GM19455 (cell line): ENCODE measurements at regions not wholly inside any gene's neighbourhood (a gene's known extent, or its start where the extent isn't known, plus 50 kb on each side); places are given as distances from the start of the nearest gene placed in this dataset.

Experiments
- ATAC-seq: cut with Tn5 transposase; IDR thresholded peaks from one replicate; pipeline ENCODE4 v1.9.1; 2021; ENCODE audit not compliant: unreplicated experiment

DNA sequence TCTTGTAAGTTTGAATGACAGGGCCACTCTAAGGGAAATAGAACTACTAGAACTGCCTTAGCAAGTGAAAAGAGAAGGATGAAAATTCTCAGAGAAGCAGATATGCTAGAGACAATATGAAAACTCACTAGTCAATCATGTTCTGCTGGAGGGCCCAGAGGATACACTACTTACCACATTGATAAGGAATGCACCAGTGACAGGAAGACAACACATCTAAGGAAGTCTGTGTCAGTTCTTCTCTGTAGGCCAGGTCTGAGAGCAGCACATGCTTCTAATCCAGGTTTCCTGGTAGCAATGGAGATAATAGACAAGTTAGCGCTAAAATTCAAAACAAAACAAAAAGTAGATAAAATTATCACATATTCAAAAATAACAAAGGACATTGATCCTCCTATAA, 235.2 kb upstream of the AKR1E2 start:
- ATAC-seq: no peak

DNA sequence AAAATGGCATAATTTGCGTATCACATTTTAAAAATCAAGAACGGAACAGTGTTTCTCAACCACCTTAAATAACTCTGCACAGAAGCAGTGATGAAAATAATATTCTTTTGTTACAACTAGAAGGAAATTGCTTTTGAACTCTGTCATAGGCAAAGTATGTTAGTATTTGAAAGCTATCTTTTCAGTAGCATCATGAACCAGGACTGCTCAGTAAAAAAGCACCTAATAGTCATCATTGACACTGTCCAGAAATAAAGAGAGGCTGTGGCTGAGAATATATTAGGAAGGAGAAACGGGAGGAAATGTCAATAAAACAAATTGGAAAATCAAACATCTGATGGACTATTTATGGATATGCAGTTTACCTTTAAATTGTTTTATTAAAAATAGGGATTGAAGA, 237.2 kb upstream of the AKR1E2 start:
- no peak for ATAC-seq

DNA sequence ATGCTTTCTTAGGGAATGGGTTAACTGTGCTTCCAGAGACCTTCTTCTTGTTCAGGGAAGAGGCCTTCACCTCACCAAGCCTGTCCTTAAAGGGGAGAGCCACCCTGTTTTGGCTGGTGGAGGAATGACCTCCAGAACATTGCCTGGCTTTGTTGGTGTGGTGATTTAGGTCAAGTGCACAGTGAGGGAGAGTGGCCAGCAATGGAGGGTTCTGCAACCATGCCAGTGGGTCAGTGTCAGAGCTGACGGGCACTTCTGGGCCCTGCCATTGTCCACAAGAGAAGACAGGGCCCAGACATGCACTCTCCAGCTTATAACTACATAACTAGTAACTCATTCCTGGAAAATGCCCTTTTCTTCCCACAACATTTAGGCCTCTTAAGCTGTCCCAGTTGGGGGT, 238.5 kb upstream of the AKR1E2 start:
- ATAC-seq: no peak

DNA sequence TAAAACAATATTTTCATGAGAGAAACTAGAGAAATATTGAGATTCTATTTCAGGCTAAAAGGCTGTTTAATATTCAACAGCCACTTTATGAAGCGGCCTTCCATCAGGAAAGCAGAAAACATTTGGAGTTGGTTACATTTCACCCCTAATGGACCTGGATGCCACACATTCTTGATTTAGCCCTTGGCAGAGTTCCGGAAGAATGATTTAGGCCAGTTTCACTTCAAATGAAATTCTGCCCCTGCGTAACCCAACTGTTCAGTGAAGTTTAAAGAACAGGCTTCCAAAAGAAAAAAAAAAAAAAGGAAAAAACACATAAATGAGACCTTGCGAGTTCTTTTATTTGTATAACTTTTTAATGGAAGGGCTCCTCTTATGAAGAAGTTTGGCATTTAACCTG, 239.2 kb upstream of the AKR1E2 start:
- ATAC-seq: no peak

DNA sequence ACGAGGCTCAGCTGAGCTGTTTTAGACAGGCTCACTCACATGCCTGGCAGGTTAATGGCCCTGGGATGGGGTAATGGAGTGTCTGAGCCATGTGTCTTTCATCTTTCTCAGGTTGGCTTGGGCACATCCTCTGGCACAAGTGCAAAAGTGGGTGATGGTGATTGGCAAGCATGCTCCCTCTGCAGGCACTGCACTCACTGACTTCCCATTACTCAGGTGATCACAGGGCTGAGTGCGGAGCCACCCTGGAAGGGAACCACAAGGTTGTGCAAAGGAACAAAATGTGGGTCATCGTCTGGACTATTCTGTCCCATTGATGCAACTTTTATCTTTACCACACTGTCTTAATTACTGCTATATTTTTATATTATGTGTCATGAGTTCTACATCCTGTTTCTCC, 244.1 kb upstream of the AKR1E2 start:
- ATAC-seq: no peak

DNA sequence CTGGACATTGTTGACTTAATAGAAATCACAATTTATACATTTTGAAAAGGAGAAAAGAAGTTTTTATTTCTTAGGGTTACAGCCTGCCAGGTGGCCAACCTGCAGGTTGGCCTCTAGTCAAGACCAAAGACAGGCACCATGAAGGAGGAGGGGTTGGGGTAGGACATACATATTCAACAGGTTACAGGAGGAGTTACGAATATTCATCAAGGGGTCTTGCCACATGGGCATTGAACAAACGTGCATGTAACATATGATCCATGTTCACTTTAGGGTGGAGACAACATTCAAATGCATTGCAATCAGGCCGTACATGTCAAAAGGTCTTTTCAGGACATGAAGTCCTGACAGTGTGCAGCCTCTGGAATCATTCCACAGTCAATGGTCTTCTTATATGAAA, 246.2 kb upstream of the AKR1E2 start:
- no peak for ATAC-seq

DNA sequence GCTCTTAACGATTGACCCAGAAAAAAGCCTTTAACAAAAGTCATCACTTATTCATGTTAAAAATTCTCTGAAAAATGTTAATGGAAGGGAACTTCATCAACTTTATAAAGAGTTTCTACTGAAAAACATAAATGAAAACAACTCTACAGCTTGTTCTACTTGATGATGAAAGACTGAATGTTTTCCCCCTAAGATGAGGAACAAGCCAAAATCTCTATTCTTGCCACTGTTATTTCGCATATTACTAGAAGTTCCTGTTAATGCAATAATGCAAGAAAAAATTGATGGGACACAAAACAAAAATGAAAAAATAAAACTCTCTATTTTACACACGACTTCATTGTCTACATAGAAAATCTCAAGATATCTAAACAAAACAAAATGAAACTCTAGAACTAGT, 249.8 kb upstream of the AKR1E2 start:
- ATAC-seq: no peak

DNA sequence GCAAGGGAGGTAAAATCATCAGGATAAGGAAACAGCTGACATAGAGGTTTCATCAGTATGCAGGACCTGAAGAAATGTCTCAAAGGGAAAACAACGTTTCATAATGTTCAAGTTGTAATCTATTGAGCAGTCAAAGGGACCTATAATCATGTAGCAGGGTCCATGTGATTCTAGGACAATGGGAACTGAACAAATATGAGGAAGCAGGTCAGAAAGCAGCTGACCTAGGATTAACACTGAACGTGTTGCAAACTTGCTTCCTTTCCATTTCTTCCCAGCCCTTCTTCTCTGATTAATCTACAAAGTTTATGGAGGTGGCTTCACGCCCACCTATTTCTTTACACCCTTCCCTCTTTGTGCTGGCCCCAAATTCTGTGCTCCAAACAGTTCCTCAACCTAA, 256.9 kb upstream of the AKR1E2 start:
- no peak for ATAC-seq

DNA sequence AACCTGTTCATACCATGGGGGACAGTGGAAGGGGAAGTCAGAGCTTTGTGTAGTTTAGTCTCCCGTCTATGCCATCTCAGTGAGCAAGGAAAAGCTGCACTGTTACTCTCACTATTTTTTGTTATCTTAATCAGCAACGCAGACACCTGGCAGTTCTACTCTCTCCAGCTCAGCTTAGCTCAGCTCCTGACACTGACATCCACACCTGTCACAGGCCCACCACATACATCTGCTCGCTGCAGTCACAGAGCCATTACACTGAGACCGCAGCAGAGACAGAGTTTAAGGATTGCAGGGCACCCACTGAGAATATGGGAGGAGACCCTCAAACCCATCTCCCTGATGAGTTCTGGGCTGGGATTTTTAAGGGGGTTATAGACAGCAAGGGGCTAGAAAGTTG, 257.3 kb upstream of the AKR1E2 start:
- no peak for ATAC-seq

DNA sequence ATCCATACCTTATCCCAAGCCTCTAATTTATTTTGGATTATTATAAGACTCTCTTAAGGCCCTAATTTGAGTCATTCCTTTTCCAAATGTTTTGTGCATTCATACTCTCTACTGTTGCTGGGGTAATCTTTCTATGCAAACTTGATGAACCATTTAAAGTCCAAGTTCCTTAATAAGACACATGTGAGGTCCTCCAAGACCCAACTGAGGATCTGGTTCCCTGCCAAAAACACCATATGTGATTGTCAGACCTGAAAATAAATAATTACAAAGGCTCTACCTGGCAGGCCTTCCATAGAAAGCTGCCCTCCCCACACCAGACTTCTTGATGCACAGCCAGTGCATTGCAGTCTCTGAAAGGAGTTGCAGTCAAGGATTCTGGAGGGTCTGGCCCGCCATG, 257.9 kb upstream of the AKR1E2 start:
- no peak for ATAC-seq

DNA sequence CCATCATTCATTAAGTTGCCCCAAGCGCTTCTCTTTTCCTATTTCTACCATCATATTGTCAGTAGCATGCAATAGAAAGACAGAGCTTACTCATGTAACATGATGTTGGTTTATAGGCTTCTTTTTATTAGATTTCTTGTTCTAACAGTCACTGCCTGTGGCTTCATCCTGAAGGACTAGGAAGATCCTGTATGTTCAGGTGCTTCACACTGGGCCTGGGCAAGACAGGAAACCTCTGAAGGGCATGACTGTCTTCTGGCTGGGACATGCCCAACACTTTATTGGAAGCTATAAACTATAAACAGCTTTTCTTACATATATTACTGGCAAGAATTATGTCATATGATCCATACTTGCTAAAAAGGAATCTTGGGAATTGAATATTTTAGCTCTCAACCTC, 258.4 kb upstream of the AKR1E2 start:
- no peak for ATAC-seq

DNA sequence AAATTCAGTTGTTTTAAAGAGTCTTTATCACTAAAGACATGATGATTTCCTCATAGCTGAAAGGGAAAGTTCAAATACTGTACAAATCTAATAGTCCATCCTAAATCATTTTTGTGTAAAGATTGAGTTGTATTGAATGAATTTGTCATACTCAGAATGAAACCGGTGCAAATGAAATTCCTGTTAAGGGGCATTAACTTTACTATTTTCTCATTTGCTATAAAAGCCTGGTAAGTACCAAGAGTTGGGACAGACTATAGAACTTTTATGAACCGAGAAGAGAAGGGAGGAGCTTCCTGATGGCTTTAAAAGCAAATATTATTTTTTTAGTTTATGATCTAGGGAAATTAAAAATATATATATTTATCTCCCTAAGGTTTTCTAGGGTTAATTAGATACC, 260.0 kb upstream of the AKR1E2 start:
- no peak for ATAC-seq

DNA sequence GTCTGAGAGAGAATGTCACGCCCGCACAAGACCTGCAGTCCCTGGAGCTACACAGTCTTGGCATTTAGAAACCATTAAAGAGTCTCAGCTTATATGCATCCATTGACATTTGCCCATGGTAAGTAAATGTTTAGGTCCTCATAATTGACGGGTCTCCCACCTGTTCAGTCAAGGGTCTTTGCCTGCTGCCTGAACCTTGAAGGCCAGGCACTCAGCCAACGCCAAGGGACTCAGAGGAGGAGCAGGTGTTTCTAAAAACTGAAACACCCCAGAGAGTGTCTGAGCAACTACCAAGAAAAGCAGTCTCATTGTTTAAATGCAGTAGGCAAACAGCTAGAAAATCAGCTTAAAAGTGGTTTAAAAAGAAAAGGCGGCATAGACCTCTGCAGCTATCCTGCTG, 264.7 kb upstream of the AKR1E2 start:
- no peak for ATAC-seq

DNA sequence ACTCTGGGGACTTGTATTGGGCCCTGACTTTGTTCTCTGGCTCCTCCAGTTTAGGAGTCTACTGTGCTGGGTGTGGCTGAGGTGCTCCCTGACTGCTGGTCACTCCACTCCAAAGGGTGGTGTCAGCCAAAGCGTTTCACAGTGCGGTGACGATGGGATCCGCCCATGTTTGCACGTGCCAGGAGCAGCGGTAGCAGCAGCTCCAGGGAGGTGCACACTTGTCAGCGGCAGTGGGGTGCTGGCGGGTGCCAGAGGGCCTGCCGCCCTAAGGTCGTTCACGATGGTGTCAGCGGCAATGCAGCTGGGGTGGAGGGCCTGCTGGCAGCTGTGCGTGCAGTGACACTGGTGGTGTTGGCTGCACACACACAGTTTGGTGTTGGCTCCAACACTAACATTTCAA, 268.5 kb upstream of the AKR1E2 start:
- ATAC-seq: no peak

DNA sequence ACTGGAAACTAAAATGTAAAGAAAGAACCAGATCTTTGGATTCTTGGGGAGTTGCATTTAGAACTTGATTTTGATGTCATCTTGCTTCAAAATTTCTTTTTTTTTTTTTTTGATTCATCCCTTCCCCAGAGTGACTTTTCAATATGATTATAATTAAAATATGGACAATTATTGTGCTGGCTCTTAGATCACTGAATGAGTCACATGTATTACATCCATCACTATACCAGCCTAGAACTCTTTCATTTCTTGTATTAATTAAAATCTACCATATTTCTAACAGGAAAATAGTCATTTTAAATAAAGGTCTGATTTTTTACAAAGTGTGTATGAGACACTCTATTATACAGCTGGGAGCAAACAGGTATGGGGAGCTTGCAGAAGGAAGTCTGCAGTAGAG, 269.5 kb upstream of the AKR1E2 start:
- no peak for ATAC-seq

DNA sequence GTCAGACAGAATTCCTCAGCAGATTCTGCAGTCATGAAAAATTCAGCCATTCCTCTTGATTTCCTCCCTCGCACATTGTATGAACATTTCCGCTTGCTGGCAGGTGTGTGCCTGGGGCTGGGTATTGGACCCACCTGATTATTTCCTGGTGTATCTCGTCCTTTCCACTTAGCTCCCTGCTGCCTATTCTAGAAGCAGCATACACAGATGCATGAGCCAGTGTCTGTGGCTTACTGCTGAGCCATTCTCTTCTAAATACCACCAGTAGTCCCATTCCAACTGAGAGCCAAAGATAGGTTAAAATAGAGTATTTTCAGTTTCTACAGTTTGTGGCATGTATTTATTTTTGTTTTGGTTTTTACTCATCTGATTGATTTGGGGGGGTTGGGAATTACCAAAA, 270.1 kb upstream of the AKR1E2 start:
- no peak for ATAC-seq

DNA sequence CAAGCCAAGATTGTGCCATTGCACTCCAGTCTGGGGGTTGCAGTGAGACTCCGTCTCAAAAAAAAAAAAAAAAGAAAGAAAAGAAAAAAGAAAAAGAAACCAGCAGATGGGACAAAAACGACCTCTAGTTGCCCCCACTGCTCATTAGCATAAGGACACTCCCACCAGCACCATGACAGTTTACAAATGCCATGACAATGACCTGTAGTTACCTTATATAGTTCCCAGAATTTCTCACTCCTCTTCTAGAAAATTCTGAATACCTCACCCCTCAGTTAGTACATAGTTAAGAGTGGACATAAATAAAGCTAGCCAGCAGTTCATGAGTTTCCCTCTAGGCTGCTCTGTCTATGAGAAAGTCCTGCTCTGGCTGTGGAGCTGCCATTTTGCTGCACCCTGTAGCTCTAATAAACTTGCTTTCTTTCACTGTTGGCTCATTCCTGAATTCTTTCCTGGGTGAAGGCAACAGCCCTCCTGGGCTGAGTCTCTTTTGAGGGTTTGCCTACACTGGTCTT, 276.8 kb upstream of the AKR1E2 start:
- ATAC-seq: no peak

DNA sequence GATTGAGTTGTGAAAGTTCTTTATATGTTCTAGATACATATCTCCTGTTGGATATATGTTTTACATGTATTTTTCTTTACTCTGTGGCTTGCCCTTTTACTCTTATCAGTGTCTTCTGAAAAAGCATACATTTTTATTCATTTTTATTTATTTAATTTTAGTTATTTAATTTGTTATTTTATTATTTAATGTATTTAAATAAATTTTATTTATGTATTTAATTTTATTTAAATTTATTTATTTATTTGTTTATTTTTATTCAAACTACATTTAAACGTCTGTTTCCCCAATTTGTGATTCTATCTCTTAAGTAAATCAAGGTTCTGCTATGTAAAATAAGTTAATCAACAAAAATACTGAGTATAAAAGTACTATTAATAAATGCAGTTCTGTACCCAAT, 279.1 kb upstream of the AKR1E2 start:
- ATAC-seq: no peak

DNA sequence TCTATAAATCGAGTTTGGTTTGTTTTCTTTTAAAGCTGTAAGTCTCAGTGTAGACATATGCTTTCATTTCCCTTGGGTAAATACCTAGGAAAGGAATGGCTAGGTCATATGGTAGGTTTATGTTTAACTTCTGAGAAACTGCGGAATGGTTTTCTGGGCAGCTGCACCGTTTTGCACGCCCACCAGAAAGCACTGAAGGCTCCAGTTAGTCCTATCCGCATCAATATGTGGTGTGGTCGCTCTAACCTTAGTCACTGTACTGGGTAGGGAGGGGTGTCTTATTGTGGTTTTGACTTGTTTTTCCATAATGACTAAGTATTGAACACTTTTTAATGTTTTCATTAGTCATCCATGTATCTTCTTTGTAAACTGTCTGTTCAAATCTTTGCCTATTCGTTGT, 279.5 kb upstream of the AKR1E2 start:
- ATAC-seq: no peak

DNA sequence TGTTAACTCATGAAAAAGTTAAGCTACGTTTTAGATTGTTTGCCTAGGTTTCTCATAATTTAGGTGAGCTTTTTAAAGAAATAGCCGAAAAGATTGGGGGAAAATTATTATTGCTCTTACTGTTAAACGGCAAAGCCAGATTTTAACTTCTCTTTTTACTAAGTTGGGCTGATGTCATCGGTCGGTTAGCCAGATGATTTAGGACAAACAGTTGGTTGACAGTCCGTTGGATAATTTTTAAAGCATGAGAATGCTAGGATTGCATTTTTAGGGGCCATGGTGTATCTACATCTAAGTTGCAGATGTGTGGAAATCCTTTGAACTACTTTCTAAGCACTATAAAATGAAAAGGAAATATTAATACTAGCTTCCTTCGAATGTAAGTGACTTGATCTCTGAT, 280.9 kb upstream of the AKR1E2 start:
- ATAC-seq: no peak

DNA sequence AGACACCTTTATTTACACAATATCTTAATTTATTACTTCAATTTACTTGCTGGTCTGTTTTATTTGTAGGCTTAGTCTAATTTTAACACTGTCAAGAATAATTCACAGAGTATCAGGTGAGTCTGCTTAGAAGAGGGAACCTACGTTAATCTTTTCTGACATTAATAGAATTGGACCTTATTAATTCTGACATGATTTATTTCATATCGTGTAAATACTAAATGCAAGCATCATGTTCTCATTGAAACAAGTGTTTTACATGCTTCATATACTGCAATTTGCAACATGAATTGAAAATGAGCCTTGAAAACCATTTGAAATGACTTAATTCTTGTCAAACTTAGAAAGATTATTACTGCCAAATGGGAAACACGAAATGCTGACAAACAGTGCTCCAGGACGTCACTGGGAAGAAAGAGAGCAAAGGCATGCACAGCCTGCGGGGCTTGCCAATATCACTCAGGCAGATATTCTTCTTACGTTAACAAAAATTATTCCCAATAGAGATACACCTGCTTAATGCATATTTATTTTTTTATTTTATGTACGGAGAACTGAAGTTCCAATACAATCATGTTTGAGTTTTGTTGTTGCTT, 282.0 kb upstream of the AKR1E2 start:
- ATAC-seq: no peak

DNA sequence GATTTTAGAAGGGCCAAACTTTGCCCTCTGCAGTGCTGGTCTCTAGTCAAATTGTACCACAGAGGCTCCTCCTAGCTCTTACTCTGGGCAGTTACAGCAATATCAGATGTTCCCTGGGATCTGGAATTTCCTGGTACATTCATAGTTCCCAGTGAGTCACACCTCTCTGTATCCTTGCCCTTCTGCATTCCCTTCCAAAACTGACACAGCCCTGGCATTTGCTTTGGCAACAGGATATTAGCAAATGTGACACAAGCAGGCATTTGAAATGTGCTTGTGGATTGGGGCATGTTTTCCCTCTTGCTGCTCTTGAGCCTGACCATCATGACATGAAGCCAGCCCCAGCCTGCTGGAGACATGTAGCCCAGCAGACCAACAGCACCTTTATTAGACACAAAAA, 284.7 kb upstream of the AKR1E2 start:
- no peak for ATAC-seq

DNA sequence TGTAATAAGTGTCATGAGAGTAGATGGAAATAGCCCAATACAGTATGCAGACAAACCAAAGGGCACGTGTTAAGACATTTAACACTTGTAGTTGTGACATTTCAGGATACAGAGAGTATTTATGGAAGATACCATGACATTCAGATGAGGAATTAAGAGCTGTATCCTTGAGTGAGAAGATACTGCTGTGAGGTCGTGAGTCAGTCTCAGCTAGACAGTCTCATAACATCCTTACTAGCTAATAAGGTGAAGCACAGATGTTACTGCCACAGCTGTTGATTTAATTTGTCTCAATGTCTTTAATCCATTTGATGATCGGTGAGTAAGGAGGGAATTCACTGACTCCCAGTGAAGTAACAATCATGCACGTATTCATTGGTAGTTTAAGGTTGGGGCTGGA, 288.0 kb upstream of the AKR1E2 start:
- ATAC-seq: no peak

DNA sequence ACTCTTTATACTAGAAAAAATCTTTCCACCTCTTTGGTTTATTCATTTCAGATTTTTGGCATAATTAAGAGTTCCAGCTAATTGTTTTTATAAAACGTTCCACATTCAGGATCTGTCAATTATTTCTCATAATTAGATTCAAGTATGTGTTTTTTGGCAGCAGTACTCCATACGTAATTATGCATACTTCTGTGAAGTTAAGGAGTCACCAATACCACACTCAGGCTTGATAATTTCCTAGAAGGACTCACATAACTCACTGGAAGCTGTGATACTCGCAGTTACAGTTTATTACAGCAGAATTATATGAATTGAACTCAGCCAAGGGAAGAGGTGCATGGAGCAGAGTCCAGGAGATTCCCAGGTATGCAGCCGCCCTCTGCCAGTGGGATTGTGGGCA, 290.5 kb upstream of the AKR1E2 start:
- no peak for ATAC-seq
